ENCODE measurements at regions not wholly inside any gene's neighbourhood (a gene's known extent, or its start where the extent isn't known, plus 50 kb on each side); places are given as distances from the start of the nearest gene placed in this dataset.

DNA sequence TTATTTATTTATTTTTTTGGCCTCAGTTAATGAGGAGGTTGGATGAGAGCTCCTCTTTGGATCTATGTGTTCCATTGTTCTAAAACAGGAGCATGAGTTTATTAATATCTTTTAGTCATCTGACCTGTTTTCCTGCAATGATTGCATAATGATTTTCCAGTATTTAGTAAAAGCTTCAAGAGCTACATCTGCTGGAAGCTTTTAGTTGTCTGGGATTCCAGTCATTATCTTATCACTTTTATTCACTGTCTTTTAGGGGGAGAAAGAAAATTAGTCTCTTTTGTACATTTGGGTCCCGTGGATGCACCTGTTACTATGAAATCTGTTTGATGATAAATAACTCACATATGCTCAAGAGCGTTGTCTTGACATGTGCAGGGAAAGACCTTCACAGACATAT lies 1270.0 kb downstream of the ROBO1 start:
- peak in 1 of 2 donors; percentile 28 for DNase-seq (ENCODE audit: low read depth in 2 of 2)
- Histone ChIP-seq H3K9ac (ENCODE audit: insufficient read depth, low read length) (no peak overlapping the region), H3K36me3 (ENCODE audit: control insufficient read depth, insufficient read depth, low read length) (no peaks in the 10 kb centered on the region), H2AFZ (ENCODE audit: low read length) (no peak overlapping the region), H3K27me3 (ENCODE audit: control insufficient read depth, insufficient read depth, low read length) (no peaks in the 10 kb centered on the region), H3K9me3 (ENCODE audit: control insufficient read depth, insufficient read depth, low read depth, low read length) (no peaks in the 10 kb centered on the region), H3K4me3 (replicated peaks in 1 of 4; ENCODE audit: control extremely low read depth in 1 of 4, insufficient read depth in 1 of 4, low read depth in 3 of 4, low read length in 4 of 4) (no peak overlapping the region), H4K20me1 (ENCODE audit: control insufficient read depth, extremely low read depth, insufficient read depth, low read length) (no peaks in the 10 kb centered on the region), H3K4me1 (ENCODE audit: control insufficient read depth, extremely low read depth, insufficient read depth, low read length) (no peaks in the 10 kb centered on the region), H3K27ac (ENCODE audit: insufficient read depth, low read length) (no peak overlapping the region), H3K4me2 (ENCODE audit: extremely low read depth, insufficient read depth, low read length) (no peak overlapping the region), H3K79me2 (ENCODE audit: control insufficient read depth, insufficient read depth, low read length) (no peaks in the 10 kb centered on the region)
- TF ChIP-seq EZH2 (IDR thresholded peaks at IDR 0.05; ENCODE audit: low read length, missing control alignments), result no peak
- TF ChIP-seq, protein P1, sequence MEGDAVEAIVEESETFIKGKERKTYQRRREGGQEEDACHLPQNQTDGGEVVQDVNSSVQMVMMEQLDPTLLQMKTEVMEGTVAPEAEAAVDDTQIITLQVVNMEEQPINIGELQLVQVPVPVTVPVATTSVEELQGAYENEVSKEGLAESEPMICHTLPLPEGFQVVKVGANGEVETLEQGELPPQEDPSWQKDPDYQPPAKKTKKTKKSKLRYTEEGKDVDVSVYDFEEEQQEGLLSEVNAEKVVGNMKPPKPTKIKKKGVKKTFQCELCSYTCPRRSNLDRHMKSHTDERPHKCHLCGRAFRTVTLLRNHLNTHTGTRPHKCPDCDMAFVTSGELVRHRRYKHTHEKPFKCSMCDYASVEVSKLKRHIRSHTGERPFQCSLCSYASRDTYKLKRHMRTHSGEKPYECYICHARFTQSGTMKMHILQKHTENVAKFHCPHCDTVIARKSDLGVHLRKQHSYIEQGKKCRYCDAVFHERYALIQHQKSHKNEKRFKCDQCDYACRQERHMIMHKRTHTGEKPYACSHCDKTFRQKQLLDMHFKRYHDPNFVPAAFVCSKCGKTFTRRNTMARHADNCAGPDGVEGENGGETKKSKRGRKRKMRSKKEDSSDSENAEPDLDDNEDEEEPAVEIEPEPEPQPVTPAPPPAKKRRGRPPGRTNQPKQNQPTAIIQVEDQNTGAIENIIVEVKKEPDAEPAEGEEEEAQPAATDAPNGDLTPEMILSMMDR (conservative IDR thresholded peaks at IDR 0.05 in 1 of 2, IDR thresholded peaks at IDR 0.05 in 1 of 2; ENCODE audit: low read depth in 1 of 2, low read length in 2 of 2), result no peak

DNA sequence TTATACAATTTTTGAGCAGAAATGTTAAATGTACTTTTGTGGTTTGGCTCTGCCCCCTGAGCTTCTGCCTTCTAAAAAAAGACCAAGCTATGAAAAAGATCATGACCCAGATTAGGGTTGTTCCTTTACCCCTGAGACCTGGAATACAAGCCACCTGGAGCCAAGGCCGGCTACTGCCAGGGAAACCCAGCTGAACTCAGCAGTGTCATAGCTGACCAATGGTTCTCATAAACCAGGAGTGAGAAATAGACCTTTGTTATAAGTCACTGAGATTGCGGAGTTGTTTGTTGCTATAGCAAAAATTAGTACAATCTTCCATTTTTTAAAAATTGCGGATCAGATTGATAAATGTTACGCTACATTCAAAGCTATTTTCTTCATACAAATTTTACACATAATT lies 1261.7 kb downstream of the ROBO1 start:
- TF ChIP-seq, protein P1 (conservative IDR thresholded peaks at IDR 0.05 in 1 of 2, IDR thresholded peaks at IDR 0.05 in 1 of 2; ENCODE audit: low read depth in 1 of 2, low read length in 2 of 2), result no peak
- no peak for TF ChIP-seq EZH2 (IDR thresholded peaks at IDR 0.05; ENCODE audit: low read length, missing control alignments)

DNA sequence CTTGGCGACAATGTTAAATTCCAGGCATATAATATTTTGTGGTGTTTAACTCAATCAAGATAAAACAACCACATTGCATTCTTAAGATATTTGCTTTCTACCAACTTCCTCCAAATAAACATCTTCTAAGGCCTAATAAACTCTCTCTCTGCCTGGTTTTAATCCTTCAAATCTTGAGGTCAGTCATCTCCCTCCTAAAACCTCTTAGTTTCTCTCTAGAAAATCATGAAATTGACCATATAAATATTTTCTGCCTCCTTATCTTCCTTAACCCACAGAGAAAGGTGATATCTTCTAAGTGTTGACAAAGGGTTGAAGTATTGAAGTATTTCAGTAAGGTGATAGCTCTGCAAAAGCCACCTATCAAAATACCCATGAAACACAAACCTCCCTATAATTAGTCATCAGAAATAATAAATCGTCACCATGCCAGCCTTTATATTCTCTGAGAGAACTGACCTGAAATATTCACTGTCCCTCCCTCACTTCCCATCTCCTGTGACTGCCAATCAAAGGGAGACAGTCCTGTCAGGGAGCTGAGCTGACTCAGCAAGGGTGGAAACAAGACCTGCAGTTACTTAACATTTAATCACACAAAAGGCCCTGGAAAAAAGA lies 1261.1 kb downstream of the ROBO1 start:
- Histone ChIP-seq H2AFZ (ENCODE audit: low read length) (no peak overlapping the region), H3K27me3 (ENCODE audit: control insufficient read depth, insufficient read depth, low read length) (no peaks in the 10 kb centered on the region), H4K20me1 (ENCODE audit: control insufficient read depth, extremely low read depth, insufficient read depth, low read length) (no peaks in the 10 kb centered on the region), H3K4me1 (ENCODE audit: control insufficient read depth, extremely low read depth, insufficient read depth, low read length) (no peaks in the 10 kb centered on the region), H3K36me3 (ENCODE audit: control insufficient read depth, insufficient read depth, low read length) (no peaks in the 10 kb centered on the region), H3K4me3 (replicated peaks in 1 of 4; ENCODE audit: control extremely low read depth in 1 of 4, insufficient read depth in 1 of 4, low read depth in 3 of 4, low read length in 4 of 4) (no peak overlapping the region), H3K4me2 (ENCODE audit: extremely low read depth, insufficient read depth, low read length) (no peak overlapping the region), H3K9me3 (ENCODE audit: control insufficient read depth, insufficient read depth, low read depth, low read length) (no peaks in the 10 kb centered on the region), H3K9ac (ENCODE audit: insufficient read depth, low read length) (no peak overlapping the region), H3K27ac (ENCODE audit: insufficient read depth, low read length) (no peak overlapping the region), H3K79me2 (ENCODE audit: control insufficient read depth, insufficient read depth, low read length) (no peaks in the 10 kb centered on the region)
- TF ChIP-seq EZH2 (IDR thresholded peaks at IDR 0.05; ENCODE audit: low read length, missing control alignments), result no peak
- TF ChIP-seq, protein P1 (conservative IDR thresholded peaks at IDR 0.05 in 1 of 2, IDR thresholded peaks at IDR 0.05 in 1 of 2; ENCODE audit: low read depth in 1 of 2, low read length in 2 of 2), result no peak
- DNase-seq (ENCODE audit: low read depth in 2 of 2), result peak; percentile 22 to 80

More for the DNA sequence above, 1261.7 kb downstream of the ROBO1 start:
- Histone ChIP-seq H4K20me1 (ENCODE audit: control insufficient read depth, extremely low read depth, insufficient read depth, low read length) (no peaks in the 10 kb centered on the region), H3K9me3 (ENCODE audit: control insufficient read depth, insufficient read depth, low read depth, low read length) (no peaks in the 10 kb centered on the region), H3K36me3 (ENCODE audit: control insufficient read depth, insufficient read depth, low read length) (no peaks in the 10 kb centered on the region), H3K4me3 (replicated peaks in 1 of 4; ENCODE audit: control extremely low read depth in 1 of 4, insufficient read depth in 1 of 4, low read depth in 3 of 4, low read length in 4 of 4) (no peak overlapping the region), H3K9ac (ENCODE audit: insufficient read depth, low read length) (no peak overlapping the region), H3K79me2 (ENCODE audit: control insufficient read depth, insufficient read depth, low read length) (no peaks in the 10 kb centered on the region), H3K27me3 (ENCODE audit: control insufficient read depth, insufficient read depth, low read length) (no peaks in the 10 kb centered on the region), H3K4me2 (ENCODE audit: extremely low read depth, insufficient read depth, low read length) (no peak overlapping the region), H3K4me1 (ENCODE audit: control insufficient read depth, extremely low read depth, insufficient read depth, low read length) (no peaks in the 10 kb centered on the region), H2AFZ (ENCODE audit: low read length) (no peak overlapping the region), H3K27ac (ENCODE audit: insufficient read depth, low read length) (no peak overlapping the region)
- DNase-seq (ENCODE audit: low read depth in 2 of 2), result peak in 1 of 2 donors; percentile 45

All from fibroblast of lung (primary cell).